GM12892 (cell line): ENCODE measurements at regions not wholly inside any gene's neighbourhood (a gene's known extent, or its start where the extent isn't known, plus 50 kb on each side); places are given as distances from the start of the nearest gene placed in this dataset.

Source experiments
- DNase-seq: peaks from one replicate; pipeline ENCODE4 v3.0.0; 2011; ENCODE audit not compliant: insufficient read length
- FAIRE-seq: peaks from 2 replicates; lab custom pipeline; 2011; peaks lifted over from hg19 to GRCh38; lab: Jason Lieb, UNC
- POLR2A ChIP-seq: IDR thresholded peaks from 2 replicates; pipeline ENCODE4 v1.6.1; 2011; ENCODE audit warnings: low read depth, low read length, control low read depth
- POLR2AphosphoS5 ChIP-seq: IDR thresholded peaks from 2 replicates; pipeline ENCODE4 v1.6.1; 2011; ENCODE audit warnings: low read depth, low read length, control low read depth
- TAF1 ChIP-seq: IDR thresholded peaks from 2 replicates; pipeline ENCODE4 v1.6.1; 2011; ENCODE audit warnings: low read depth, mild to moderate bottlenecking, control low read depth, low read length, borderline replicate concordance

DNA sequence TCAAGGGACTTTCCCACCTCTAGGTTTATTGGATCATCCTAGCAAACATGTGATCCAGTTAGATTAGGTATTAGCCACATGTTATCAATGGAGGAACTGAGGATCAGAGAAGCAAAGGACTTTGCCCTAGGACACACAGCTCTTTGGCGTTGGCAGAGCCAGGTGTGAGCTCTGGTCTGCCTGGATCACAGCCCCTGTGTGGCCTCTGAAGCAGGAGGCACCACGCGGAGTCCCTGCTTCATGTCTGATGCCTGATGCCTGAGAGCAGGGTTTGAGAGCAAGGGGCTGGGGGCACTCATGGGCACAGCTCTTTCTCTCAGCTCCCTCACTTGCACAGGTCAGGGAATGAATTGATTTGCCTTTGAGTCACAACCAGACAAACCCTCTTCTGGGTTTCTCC lies 64.7 kb upstream of the CTBP2 start:
- FAIRE-seq (no peak), DNase-seq (no peak)
- TF ChIP-seq POLR2A (no peak), TAF1 (no peak), POLR2AphosphoS5 (no peak)

DNA sequence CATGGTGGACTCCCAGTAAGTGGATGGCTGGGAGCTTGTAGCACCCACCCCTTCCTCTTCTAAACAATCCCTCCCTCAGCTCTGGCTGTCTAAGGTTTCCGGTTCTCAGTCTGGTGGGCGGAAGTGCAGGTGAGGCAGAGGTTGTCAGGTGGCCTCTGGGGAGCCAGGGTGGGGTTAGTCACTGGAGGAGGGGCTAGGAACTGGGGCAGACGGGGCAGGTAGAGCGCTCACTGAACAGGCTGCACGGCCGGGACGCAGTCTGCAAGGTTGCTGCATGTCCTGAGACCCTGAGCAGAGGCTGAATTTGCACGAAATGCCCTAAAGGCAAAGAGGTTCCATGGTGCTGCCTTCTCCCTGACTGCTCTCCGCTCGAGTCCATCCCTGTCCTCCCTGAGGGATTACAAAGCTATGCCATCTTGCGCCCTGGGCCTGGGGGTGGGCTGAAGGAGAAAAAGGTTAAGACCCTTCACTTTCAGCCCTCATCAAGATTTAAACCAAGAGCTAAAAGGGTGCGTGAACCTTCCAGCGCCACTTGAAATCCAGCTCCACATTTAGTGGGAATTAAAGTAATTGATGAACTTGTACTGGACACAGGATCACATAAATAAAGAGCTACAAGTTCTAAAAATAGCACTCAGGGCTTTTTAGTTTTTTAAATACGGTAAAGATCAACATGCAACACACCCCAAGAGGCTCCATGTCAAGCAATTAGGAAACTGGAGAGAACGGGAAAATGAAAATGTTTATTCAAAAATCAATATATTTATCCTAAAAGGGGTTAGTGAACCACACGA lies 62.3 kb upstream of the CTBP2 start:
- TF ChIP-seq TAF1 (no peak), POLR2A (no peak), POLR2AphosphoS5 (no peak)
- FAIRE-seq: no peak
- no peak for DNase-seq

DNA sequence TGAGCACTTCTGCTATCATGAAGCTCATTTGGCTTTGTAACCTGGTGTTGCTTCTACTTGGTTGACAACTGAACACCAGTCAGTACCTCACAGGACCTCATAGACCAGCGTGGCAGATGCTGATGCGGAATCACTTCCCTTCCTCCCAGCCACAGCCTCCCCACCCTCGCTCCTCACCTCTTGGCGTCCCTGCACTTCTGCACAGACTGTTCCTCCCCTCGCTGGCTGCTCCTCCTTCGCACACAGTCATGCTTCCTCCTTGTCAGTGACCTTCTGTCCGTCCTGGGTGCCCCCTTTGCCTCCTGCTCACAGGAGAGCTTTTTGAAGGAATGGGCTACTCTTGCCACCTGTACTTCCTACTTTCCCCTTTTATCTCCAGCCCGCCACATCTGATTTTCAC lies 61.4 kb upstream of the CTBP2 start:
- DNase-seq (no peak), FAIRE-seq (no peak)
- TF ChIP-seq TAF1: no peak
- no peak for TF ChIP-seq POLR2AphosphoS5
- TF ChIP-seq POLR2A: no peak

DNA sequence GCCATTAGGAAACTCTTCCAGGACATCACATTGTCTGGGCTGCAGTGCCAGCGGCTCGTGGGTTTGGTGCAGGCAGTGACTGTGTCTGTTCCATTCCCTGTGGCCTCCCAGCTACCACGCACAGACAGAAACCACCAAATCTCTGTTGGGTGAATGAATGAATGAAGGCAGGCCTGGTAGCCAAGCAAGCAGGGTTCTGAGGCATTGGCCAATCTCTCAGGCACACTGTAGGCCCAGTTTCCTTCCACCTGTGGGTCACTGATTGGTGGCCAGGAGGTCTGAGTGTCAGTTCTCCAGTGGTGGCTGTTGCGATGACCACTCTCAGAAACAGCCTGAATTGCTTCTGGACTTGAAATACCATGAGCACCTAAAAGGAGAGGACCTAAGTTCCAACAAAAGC lies 59.4 kb upstream of the CTBP2 start:
- no peak for TF ChIP-seq POLR2AphosphoS5
- DNase-seq (no peak), FAIRE-seq (no peak)

DNA sequence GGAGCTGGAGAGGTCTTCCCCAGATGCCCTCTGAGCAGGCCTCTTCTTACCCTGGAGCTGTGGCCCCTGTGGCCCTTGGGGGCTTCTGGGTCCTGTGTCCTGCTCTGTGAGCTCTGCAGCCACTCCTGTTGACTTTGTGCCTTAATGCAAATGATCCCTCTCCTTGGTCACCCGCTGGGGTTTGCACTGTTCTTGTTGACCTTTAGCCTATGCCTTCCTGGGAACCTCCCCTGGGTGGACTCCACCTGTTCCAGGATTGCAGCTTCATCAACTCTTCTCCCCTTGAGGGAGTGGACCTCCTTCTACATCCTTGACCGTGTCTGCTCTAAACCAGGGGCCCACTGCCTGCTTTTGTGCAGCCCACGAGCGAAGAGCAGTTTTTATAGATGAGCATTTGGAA lies 58.6 kb upstream of the CTBP2 start:
- TF ChIP-seq POLR2AphosphoS5 (no peak), TAF1 (no peak), POLR2A (no peak)
- no peak for FAIRE-seq
- DNase-seq: no peak

DNA sequence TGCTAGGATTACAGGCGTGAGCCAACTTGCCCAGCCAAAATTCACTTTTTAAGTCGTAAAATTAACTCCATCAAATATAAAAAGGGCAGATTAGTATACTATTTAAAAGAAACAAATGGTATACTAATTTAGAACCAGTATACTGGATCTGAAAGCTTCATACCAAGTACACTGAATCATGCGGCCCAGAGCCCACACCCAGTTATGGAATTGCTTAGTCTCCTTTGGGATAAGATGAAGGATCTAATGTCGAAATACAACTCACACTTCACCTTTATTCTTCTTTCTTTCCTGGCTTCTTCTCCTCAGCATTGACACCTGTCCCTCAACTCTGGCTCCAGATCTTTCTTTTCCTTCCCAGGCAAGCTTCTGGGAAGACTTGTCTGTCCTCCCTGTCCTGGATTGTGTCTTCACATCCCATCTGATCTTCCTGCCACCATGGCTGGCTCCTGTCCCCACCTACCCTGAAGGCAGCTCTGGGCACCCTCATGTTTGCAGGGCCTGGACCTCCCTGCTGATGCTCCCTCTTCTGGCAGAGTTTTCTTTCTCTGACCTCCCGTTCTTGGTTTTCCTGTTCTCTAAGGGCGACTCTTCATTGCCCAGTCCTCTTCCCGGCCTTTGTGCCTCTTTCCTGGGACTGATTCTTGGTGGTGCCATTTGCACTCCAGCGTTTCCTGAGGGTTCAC lies 57.8 kb upstream of the CTBP2 start:
- no peak for FAIRE-seq
- no peak for DNase-seq

DNA sequence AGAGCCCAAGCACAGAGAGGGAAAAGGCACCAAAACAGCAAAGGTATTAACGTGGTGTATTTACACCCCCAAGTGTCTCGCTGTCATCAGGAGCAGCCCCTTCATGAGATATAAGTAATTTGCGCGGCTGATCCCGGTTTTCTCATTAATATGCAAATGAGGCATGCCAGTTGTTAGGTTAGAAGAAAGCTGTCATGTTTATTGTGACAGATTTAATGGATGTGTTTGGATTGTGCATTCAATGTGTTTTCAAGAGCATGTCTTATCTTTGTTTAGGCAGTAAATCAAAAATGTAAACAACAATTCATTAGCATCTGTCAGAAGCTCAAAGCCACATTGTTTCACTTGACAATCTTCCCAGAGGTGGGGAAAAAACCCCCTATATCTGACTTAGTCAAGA lies 56.5 kb upstream of the CTBP2 start:
- FAIRE-seq (no peak), DNase-seq (no peak)
- no peak for TF ChIP-seq POLR2AphosphoS5
- no peak for TF ChIP-seq TAF1
- no peak for TF ChIP-seq POLR2A

More for the DNA sequence above, 57.8 kb upstream of the CTBP2 start:
- no peak for TF ChIP-seq POLR2A
- no peak for TF ChIP-seq POLR2AphosphoS5
- no peak for TF ChIP-seq TAF1

DNA sequence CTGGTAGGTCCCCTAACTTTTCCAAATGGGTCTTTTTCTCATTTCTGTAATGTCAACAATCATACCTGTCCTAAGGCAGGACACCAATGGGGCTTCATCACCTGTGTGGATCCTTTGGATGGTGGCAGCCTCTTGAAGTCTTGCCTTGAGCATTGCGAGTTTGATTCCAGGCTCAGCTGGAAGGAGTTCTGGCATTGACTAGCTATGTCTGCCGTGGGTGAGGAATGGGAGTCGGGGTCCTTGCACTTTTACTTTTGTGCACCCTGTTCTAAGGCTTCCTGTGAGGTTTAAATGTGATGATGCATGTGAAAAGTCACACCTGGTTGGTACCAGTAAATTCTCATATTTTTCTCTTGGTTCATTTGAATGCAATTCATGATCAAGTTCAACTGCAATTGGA lies 55.9 kb upstream of the CTBP2 start:
- FAIRE-seq: no peak
- no peak for TF ChIP-seq TAF1
- no peak for TF ChIP-seq POLR2AphosphoS5
- TF ChIP-seq POLR2A: no peak
- DNase-seq: no peak

DNA sequence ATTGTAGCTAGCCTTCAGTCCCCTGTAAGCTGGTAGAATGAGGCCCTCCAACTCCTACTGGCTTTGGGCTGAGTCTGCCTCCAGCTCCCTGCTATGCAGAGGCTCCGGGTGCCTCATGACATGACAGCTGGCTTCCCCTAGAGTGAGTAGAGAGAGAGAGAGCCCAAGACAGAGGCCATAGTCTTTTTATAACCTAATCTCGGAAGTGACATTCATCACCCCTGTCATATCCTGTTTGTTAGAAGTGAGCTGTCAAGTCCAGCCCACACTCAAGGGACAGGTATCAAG lies 53.9 kb upstream of the CTBP2 start:
- DNase-seq (no peak), FAIRE-seq (no peak)
- no peak for TF ChIP-seq TAF1
- TF ChIP-seq POLR2A: no peak
- no peak for TF ChIP-seq POLR2AphosphoS5

DNA sequence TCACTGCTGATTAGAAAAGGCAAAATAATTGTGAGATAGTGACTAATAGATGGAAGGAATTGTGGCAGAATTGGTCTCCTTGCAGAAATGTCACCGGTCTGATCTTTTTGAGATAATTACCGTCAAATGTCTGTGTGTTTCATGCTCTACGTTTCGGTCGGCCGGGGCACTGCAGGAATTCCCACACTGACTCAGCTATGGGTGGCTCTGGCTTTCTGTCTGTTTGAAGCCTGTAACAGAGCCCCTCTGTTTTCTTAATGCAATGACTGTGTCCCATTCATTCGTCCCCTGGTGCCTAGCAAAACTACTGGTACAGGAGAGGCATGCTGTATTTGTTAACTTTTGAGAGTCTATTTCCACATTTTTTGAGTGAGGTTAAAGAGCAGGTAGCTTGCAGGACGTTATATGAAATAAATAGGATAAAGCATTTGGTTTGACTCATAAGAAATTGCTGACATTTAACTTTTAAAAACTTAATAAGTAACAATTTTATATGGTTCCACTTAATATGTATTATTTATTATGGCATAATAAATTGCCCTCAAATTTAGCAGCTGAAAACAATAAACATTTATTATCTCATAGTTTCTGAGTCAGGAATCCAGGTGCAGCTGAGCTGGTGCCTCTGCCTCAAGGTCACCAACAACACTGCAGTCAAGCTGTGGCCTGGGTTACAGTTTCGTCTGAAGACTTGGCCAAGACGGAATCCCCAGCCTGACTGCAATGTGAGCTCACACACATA lies 53.3 kb upstream of the CTBP2 start:
- TF ChIP-seq POLR2A (no peak), POLR2AphosphoS5 (no peak), TAF1 (no peak)
- FAIRE-seq (no peak), DNase-seq (no peak)

DNA sequence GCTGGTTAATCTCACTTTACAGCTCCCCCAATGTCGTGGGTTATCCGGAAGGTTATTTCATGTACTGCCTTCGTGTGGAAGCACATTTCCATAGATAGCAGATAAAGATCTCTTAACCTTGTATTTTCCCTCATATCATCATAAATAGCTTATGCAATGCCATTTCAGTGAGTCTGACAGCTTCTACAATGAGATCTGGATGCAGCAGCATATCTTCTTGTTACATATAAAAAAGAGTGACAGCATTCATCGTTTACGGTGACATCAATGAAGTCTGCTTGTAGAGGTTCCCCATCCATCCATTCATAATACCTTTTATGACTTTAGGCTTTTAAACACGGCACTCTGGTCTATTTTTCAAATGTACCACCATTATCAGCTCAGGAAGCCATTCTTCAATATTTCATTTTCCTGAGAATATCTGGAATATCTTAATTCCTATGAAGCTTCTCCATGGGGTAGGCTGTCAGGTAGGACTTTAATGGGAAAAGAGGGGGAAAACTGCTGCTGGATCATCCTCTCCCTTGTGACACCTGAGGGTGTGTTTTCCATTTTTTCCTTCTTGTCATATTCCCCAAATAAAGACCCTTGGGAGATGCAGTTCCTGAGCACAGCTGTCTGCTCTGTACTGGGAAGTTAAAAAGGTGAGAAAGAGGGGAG lies 51.9 kb upstream of the CTBP2 start:
- no peak for FAIRE-seq
- TF ChIP-seq TAF1: no peak
- TF ChIP-seq POLR2A: no peak
- TF ChIP-seq POLR2AphosphoS5: no peak
- no peak for DNase-seq
